SIG-M5 treated with dmso at 0.1 percent for 504 hours (cell line): ENCODE measurements at regions not wholly inside any gene's neighbourhood (a gene's known extent, or its start where the extent isn't known, plus 50 kb on each side); places are given as distances from the start of the nearest gene placed in this dataset.

Source experiments
- DNase-seq: peaks from one replicate; lab custom pipeline; 2025; ENCODE audit not compliant: unreplicated experiment; lab: John Stamatoyannopoulos, UW

DNA sequence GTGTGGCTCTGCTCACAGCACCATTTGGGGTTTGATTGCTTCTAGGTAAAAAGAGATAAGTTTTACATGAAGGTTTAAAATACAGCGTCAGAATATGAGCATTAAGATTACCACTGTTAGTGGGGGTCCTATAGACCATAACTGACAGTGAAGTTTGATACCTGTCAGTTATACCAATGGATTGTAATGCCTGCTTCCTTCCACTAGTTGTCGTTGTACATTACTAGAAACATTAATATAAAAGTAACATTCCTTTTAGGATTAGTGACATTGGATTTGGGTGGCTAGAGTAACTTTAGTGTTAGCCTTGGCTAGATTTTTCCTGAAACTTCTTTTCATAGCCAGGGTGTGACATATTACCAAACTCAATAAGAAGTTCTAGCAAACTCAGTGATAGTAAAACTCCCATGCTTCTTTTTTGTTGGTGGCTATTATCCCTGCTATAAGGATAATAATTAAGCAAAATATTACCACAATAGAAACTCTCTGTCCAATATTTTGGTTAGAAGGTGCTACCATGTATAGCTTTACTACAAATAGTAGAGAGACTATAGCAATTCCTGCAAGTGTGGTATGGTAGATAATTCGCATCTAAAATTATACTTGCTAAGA is 57.1 kb downstream of the FAM181B start:
- peak; percentile 9 for DNase-seq

DNA sequence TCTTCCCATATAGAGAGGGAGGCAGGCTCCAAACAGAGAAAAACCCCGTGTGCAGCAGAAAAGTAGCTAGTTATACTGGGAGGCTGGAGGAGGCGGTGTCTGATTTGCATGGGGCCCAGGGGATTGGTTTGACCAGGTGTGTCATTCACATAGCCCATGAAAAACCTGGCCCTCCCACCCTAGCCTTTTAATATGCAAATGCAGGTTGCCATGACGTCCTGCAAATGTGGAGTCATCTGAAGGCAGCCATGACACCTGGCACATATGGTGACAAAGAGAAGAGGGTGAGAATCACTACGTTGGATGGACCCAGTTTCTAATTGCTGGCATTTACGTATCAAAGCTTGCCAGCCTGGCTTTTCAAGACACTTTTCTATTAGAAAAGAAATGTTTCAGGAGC is 57.8 kb downstream of the FAM181B start:
- DNase-seq: no peak

DNA sequence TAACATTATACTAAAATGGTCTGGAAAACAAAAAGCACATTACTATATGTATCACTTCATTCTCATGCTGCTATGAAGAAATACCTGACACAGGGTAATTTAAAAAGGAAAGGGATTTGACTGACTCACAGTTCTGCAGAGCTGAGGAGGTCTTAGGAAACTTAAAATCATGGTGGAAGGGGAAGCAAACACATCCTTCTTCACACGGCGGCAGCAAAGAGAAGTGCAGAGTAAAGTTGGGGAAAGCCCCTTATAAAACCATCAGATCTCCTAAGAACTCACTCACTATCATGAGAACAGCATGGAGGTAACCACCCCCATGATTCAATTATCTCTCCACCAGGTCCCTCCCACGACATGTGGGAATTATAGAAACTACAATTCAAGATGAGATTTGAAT is 60.0 kb downstream of the FAM181B start:
- no peak for DNase-seq

DNA sequence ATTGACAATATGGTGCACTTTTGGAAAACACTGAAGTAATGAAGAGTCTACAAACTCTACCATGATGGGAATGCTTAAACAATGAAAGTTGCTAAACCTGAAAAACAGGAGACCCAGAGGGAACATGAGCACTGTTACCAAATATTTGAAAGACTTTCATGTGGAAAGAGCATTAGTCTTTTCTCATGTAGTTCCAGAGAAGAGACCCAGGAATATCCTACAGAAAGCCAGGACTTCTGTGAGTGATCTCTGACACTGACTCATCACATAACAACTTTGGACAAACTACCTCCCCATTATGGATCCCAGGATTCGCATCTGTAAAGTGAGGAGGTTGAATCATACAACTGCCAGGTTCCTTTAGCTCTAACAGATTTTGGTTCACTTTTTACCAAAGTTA is 62.2 kb downstream of the FAM181B start:
- no peak for DNase-seq

DNA sequence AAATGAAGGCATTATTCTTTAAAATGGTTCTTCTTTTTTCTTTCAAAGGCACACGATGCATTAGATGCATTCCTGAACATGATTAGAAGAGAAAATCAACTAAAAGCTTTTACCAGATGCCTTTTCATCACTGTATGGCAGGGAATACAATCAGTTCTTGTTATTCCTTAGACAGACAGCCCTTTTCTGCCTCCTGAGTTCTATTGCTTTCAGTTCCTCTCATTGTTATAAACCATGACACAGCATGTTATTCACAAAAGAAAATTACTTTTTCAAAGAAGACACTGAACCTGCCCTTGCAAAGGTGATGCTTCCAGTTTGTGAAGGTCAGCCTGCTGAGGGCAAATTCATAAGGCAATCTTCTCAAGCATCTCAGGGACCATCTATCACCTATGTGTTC is 70.1 kb downstream of the FAM181B start:
- DNase-seq: no peak

DNA sequence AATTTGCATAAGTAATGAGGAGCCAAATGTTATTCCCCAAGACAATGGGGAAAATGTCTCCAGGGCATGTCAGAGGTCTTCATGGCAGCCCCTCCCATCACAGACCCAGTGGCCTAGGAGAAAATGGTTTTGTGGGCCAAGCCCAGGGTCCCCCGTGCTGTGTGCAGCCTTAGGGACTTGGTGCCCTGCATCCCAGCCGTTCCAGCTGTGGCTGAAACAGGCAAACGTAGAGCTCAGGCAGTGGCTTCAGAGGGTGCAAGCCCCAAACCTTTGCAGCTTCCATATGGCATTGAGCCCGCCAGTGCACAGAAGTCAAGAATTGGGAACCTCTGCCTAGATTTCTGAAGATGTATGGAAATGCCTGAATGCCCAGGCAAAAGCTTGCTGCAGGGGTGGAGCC is 79.9 kb downstream of the FAM181B start:
- no peak for DNase-seq

DNA sequence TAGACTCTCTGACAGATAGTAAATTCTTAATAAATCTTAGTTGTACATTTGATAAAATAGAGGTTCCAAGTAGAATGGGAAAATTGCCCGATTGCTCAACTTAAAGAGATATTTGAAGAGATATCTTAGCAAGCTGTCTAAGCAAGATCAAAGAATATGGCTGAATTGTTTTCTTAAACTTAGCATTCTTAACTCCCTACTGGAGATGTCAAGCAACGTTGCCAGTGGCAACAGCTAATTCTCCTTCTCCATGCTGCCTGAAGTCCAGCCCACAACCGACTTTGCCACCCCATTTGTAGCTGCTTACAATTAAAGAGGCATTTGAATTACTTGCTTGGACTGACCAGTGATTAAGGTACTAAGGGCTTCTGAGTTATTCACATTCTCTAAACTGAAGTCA is 94.4 kb downstream of the FAM181B start:
- no peak for DNase-seq

DNA sequence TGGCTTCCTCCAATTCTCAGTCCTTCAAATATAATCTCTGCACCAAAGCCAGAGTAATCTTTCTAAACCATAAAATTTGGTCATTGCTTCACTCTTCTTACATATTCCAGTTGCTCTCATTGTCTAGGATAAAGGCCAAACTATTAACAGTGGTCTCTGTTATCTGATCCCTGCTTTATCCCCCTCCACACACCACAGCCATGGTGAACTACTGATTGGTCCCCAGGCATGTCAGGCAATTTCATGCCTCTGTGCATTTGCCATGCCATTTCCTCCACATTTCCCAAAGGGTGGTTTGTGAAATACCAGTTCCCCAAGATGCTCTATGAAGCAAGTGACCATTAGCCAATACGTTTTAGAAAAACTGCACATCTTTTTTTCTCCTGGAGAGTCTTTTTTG is 97.0 kb downstream of the FAM181B start:
- no peak for DNase-seq

DNA sequence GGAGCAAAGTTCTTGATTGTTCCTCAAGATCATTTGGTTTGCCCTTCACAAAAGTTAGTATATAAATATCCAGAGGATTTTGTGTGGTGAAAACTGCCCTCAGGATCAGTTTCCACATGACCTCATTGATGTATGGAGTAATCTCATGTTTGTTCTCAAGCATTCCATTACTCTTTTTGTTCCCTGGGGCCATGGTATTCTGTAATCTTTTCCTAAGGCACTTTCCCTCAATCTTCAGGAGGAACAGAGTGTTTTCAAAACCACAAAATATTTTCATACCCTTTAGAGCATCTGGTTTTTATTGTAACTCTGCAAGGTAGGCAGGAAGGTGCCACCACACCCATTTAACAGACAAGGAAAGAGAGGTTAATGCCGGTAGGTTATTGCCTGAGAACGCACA is 99.6 kb downstream of the FAM181B start:
- no peak for DNase-seq

DNA sequence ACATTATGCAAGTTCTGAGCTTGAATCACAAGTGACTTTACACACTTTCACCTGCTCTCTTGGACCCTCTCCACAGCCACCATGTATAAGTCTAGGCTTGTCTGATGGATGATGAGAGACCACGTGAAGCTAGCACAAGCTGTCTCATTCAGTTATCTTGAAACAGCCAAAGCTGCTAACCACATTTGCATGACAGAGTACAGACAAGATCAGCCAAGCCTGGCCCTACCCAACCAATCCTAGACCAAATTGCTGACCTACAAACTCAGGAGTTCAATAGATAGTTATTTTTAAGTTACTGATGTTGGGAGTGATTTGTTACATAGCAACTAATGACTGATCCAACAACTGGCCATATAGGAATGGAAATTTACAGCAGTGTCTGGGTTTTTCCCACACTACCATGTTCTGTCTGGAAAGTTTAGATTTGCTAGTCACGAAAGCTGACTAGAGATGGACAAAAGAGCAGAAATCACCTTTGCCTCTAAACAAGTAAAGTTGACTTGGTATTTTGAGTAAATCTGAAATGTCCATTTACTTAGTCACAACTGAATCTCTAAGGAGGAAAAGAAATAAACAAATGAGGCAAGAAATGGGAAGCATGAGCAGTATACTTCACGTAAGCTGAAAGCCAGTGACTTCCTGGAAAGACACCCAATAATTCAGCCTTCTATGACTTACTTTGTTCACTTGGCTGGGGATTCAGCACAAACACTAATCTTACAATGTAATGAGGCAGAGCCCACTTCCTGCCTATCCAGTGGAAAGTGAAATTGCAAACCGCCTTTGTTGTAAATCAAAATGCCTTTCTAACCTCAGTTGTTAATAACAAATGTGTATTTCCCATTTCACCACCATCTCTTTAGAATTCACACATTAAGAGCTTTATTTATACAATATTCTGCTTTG is 101.7 kb downstream of the FAM181B start:
- DNase-seq: no peak

DNA sequence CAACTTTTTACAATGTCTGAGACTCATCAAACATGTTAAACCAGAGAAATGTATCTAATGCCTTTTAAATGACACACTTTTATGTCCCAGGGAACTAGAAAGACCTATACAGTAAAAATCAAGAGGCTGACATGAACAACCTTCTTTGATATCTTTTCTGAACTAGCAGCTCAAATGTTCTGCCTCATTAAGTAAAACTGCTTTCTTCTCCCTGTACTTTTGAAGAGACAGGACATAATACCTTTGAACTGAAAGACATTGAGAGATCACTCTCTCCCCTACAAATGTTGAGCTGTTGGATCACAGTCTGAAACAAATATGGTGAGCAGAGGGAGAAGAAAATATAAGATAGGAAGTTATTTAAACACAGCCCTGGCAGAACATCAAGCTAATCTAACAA is 123.0 kb downstream of the FAM181B start:
- DNase-seq: no peak

DNA sequence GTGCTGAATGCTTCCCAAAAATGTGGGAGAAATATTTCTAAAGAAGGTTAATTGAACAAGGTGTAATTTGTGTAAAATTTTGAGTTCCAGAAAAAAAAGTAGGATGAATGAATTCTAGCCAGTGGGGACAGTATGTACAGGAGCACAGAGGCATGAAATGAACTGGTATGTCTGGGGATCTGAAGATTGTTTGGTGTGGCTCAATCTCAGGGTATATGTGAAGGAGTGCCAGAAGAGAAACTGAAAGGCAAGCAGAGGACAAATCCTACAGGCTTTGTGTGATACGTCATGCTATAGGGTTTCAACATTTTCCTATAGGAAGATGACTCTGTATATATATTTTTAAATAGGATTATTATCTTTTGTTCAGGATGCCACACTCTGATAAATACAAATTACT is 126.9 kb downstream of the FAM181B start:
- DNase-seq: no peak

DNA sequence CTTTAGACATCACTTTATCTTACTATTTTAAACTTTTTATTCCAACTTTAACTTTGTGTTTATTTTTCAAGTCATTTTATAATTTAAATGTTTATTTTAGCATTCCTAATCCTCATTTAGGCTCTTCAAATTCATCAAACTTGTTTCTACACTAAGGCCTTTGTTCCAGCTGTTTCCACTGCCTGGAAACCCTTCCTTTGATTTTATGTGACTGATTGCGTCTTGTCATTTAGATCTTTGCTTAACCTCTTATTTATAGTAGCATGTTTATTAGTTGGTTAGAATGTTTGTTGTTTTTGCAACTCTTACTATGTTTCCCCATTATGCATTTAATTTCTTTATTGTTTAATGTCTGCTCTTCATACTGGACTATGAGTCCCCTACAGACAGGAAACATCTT is 132.0 kb downstream of the FAM181B start:
- DNase-seq: no peak

DNA sequence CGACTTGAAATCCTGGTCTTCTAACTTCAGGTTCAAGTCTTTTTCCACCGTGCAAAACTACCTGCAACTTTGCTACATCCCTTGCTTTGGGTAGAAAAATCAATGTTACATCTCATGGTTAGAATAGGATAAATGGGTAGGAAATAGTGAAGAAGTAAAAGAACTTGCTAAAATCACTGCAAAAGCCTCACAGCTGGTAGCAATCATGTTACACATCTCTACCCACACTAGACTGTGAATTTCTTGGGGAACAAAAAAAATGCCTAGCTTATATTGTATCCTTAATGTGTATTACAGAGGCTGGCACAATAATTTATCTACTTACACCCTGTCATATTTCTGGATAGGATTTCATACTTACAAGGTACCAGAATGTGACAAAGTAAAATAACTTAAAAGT is 133.8 kb downstream of the FAM181B start:
- no peak for DNase-seq

DNA sequence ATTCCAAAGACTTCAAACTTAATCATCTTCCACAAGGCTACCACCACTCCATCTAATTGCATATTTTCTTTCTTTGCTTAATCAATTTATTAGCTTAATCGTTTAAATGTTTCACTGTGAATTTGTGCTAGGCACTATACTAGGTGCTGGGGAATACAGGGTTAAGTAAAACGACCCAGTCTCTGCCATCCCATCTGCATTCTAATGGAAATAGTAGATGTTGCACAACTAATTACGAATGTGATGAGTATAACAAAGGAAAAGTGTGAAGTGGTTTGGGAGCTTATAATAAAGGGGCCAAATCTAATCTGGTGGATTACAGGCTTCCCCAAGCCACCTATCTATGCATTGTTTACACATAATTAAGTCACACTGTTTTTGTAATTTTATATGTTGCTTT is 147.1 kb downstream of the FAM181B start:
- no peak for DNase-seq

DNA sequence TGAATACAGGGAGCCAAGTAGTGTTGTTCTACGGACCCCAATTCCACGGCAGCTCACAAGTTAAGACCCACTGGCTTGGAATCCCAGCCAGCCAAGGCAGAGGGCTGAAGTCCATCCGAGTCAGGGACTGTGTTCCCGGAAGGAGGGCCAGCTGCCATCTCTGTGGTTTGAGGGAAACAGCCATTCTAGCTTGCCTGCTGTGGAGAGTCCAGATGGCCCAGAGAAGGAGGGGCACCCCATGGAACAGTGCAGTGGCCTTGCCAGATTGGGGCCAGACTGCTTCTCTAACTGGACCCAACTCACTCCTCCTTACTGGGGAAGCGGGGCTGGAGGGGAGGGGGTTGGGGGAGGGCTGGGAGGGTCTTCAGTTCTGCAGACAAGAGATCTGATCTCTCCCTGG is 156.4 kb downstream of the FAM181B start:
- DNase-seq: no peak

DNA sequence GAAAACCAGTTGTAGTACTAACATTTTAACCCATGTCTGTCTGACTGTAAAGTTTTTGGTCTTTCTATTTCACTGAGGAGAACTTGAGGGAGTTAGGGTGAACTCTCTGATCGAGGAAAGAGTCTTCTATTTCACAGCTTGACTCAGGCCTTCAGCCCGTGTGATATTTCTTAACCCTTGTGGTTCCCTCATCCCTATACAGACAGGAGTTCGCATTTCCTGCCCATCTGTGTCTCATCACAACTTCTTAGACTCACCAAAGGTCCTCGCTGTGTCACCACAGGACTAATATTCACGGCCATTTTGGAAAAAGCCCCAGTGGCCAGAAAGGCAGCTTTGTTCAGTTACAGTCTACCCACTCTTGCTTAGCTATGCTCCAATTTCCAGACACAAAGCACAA is 172.8 kb downstream of the FAM181B start:
- no peak for DNase-seq

DNA sequence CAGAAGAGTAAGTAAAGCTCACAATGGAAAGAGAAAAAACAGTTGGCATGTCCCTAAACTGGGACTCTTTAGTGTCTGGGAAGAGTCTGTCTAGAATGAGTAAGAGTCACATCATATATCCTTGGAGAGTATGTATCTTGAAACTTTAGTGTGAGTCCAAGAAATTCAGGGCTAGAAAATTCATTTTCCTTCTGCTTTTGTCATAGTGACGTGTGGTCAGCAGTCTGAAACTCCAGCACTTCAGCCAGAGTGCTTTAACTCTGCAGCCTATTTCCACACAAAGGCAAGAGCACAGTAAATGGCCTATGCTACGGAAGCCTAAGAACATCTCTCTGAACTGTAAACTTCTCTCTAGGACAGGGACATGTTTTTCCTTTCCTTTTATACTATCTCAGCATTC is 174.1 kb downstream of the FAM181B start:
- no peak for DNase-seq

DNA sequence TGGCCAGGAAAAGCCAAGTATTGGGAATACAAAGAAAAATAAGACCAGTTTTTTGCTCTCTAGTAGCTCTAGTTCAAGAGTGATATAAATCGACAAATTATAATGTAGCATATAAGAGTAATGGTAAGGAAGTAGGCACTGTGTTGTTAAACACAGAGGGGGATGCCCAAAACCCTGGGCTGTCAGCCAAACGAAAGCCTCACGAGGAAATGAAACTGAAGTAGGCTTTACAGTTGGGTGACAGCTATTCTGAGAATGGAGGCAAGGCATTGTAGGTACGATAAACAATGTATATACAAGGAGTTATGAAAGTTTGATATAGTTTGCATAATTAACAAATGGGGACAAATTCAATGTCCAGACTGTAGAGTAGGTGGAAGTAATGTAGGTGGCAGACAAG is 176.4 kb downstream of the FAM181B start:
- peak; percentile 55 for DNase-seq

DNA sequence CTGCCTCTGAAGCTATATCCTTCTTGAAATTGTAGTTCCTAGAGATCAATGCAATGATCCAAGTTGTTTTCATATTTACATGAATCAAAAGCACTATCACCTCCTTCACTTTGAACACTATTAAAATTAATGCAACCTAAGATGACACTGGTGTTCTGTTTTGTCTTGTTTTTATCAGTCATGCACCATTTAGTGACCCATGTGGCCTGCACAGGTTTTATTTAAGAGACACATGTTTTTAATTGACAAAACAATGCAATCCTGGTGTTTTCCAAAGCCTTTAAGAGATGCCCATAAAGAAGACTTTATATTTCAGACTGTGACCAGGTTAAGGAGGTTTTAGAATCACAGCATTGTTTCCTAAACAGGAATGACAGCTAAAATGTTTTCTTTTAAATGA is 177.5 kb downstream of the FAM181B start:
- DNase-seq: no peak

DNA sequence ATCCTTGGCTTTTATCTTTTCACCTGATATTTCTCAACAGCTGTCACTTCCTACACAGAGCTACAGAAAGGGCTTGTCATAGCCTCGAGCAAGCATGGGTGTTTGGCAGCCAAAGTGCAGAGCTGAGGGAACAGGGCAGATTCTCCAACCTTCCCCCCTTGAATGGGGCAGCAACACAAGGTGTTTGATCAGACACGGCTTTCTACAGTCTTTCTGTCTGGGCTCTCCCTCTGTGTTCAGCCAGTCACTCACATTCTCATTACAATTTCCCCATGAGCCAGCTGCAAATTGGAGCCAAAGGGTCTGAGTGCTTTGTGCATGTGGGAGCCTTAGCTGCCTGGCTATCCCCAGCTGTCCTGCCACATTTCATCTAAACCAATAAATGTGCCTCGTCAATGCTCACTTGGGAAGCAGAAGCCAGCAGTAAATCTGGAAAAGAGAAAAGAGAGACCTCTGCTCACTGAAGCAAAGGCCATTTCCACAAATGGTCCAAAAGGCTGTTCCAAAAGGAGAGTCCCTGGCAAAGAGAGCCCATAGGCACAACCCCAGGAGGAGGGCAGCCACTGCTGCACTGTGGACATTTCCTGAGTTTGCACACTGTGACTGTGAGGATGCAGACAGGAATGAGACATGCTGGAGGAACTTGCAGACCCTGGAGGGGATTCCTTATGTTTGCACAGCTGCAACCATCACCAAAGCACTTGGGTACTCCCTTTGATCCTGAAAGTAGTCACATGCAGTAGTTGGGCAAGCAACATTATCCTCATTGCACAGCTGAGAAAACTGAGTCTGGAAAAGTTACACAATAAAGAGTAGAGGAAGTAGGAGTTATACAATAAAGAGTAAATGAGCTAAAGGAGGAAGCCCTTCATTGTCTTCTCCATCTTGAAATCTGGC is 186.8 kb downstream of the FAM181B start:
- no peak for DNase-seq

DNA sequence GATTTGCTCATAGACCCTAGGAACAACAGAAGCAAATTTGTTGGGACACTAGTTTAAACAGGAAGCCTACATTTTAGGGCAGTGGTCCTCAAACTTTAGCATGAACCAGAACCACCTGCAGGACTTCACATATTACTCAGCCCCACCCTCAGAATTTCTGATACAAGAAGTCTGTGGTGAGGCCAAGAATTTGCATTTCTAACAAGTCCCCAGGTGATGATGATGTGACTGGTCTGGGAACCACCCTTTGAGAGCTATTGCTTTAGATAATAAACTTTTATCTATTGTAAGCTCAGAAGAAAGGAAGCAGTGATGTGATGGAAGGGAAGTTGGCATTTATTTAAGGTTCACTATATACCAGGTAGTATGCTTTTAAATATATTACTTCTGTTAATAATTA is 194.0 kb downstream of the FAM181B start:
- DNase-seq: no peak
